Thyroid gland (tissue), 4 donors: ENCODE measurements at regions not wholly inside any gene's neighbourhood (a gene's known extent, or its start where the extent isn't known, plus 50 kb on each side); places are given as distances from the start of the nearest gene placed in this dataset.

ENCODE experiments used
- DNase-seq, 2 donors: peaks; one replicate each; pipeline ENCODE4 v3.0.0-alpha.2; 2019
- H3K27ac ChIP-seq, 3 donors: fragments of 200-600 bp; sonication (generic); 1 replicate in 2 of 3; 2 replicates in 1 of 3; pipeline ENCODE4 v1.5.1; 2016 to 2019; ENCODE audit warnings: mild to moderate bottlenecking in 1 of 3, moderate library complexity in 1 of 3
- H3K27me3 ChIP-seq: fragments of 200-600 bp; sonication (generic); one replicate; pipeline ENCODE4 v1.5.1; 2019
- H3K36me3 ChIP-seq, 2 donors: fragments of 200-600 bp; sonication (generic); one replicate each; pipeline ENCODE4 v1.5.1; 2016 to 2019
- H3K4me1 ChIP-seq, 2 donors: fragments of 200-600 bp; sonication (generic); one replicate each; pipeline ENCODE4 v1.5.1; 2017 to 2019
- H3K4me3 ChIP-seq, 3 donors: fragments of 200-600 bp; sonication (generic); replicated peaks in 1 of 3; 1 replicate in 2 of 3; 2 replicates in 1 of 3; pipeline ENCODE4 v1.5.1; 2016; ENCODE audit warnings: mild to moderate bottlenecking in 1 of 3
- H3K9me3 ChIP-seq: fragments of 200-600 bp; sonication (generic); one replicate; pipeline ENCODE4 v1.5.1; 2017
- POLR2A ChIP-seq, 2 donors: fragments of 450-650 bp; IDR thresholded peaks; one replicate each; pipeline ENCODE4 v1.6.1; 2017; ENCODE audit warnings: antibody characterized with exemption in 2 of 2, mild to moderate bottlenecking in 2 of 2, moderate library complexity in 1 of 2
- WGBS, 2 donors: methylation state at CpG; one replicate each; pipeline ENCODE4 v1.1.5; 2017; 5-methylcytosine and 5-hydroxymethylcytosine counted together
- intact Hi-C: fragments of 100-400 bp; cut with DNase I; formaldehyde crosslinking; loops from one replicate; pipeline ENCODE4 v1.15.1; 2023
- TF ChIP-seq, protein P1 (sequence below), 6 experiments: fragments of 200-600 bp in 3 of 6; fragments of 450-650 bp in 3 of 6; sonication (generic) in 3 of 6; IDR thresholded peaks; one replicate each; pipeline ENCODE4 v1.5.1; 2016 to 2019; ENCODE audit warnings: antibody characterized with exemption in 6 of 6, mild to moderate bottlenecking in 2 of 6, inconsistent platforms in 1 of 6, moderate library complexity in 1 of 6

DNA sequence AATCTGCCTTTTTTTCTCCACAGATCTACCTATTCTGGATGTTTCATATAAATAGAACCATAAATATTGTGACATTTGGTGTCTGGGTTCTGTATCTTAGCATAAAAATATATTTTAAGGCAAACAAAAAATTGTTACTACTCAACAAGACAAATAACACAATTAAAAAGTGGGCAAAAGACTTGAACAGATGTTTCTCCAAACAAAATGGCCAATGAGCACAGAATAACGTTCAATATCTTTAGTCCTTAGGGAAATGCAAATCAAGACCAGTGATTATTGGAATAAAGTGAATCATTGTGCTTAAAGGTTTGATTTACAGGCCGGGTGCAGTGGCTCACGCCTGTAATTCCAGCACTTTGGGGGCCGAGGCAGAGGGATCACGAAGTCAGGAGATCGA lies 1331.3 kb downstream of the AACS start:
- Histone ChIP-seq H3K4me3 (no peak overlapping the region), H3K9me3 (no peaks in the 10 kb centered on the region), H3K4me1 (no peaks in the 10 kb centered on the region), H3K27ac (no peak overlapping the region), H3K36me3 (no peaks in the 10 kb centered on the region), H3K27me3 (no peaks in the 10 kb centered on the region)
- DNase-seq = no peak
- intact Hi-C loops = no loop called here
- TF ChIP-seq, protein P1, sequence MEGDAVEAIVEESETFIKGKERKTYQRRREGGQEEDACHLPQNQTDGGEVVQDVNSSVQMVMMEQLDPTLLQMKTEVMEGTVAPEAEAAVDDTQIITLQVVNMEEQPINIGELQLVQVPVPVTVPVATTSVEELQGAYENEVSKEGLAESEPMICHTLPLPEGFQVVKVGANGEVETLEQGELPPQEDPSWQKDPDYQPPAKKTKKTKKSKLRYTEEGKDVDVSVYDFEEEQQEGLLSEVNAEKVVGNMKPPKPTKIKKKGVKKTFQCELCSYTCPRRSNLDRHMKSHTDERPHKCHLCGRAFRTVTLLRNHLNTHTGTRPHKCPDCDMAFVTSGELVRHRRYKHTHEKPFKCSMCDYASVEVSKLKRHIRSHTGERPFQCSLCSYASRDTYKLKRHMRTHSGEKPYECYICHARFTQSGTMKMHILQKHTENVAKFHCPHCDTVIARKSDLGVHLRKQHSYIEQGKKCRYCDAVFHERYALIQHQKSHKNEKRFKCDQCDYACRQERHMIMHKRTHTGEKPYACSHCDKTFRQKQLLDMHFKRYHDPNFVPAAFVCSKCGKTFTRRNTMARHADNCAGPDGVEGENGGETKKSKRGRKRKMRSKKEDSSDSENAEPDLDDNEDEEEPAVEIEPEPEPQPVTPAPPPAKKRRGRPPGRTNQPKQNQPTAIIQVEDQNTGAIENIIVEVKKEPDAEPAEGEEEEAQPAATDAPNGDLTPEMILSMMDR (IDR thresholded peaks at IDR 0.05) = no peak
- TF ChIP-seq POLR2A (IDR thresholded peaks at IDR 0.05) = no peak
- WGBS, 2 donors = 80 to 82% methylated on average over 6 of the region's 6 CpGs

- Histone ChIP-seq H3K4me3 (no peak overlapping the region), H3K27me3 (no peaks in the 10 kb centered on the region), H3K36me3 (no peaks in the 10 kb centered on the region), H3K27ac (no peak overlapping the region), H3K9me3 (no peaks in the 10 kb centered on the region), H3K4me1 (no peaks in the 10 kb centered on the region)
- 82% methylated on average over 7 of the region's 7 CpGs for WGBS, 2 donors
- no peak for DNase-seq
- intact Hi-C loops = no loop called here
- no peak for TF ChIP-seq POLR2A (IDR thresholded peaks at IDR 0.05)
- TF ChIP-seq, protein P1 (IDR thresholded peaks at IDR 0.05) = no peak
Measured at GRCh38 chr12:126397071-126397581, 1331.9 kb downstream of the AACS start.

DNA sequence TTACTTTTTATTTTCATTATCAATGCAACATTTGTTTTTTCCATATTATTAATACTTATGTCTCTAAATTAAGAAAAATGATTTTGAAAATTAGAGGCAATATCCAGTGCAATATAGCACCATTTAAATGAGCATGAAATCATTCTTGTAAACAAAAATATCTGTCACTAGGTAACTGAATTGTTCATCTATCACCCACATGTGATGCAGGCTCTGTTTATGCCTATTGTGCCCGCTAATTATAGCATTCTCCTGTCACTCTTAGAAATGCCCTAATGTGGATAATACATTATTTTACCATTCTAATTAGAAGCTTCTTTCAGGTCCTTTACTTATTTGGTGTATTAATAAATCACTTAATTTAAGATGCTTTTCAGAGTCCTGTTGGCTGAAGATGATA lies 1332.4 kb downstream of the AACS start:
- no peak for TF ChIP-seq POLR2A (IDR thresholded peaks at IDR 0.05)
- TF ChIP-seq, protein P1 (IDR thresholded peaks at IDR 0.05) = no peak
- Histone ChIP-seq H3K4me3 (no peak overlapping the region), H3K36me3 (no peaks in the 10 kb centered on the region), H3K9me3 (no peaks in the 10 kb centered on the region), H3K4me1 (no peaks in the 10 kb centered on the region), H3K27me3 (no peaks in the 10 kb centered on the region), H3K27ac (no peak overlapping the region)
- no peak for DNase-seq
- intact Hi-C loops = no loop called here
- 88 to 94% methylated on average over 1 of the region's 1 CpG for WGBS, 2 donors

GRCh38 chr12:126400831-126401230 lies 1335.6 kb downstream of the AACS start:
- Histone ChIP-seq H3K27ac (no peak overlapping the region), H3K4me3 (no peak overlapping the region), H3K27me3 (no peaks in the 10 kb centered on the region), H3K9me3 (no peaks in the 10 kb centered on the region), H3K36me3 (no peaks in the 10 kb centered on the region), H3K4me1 (no peaks in the 10 kb centered on the region)
- intact Hi-C loops = no loop called here
- TF ChIP-seq, protein P1 (IDR thresholded peaks at IDR 0.05) = no peak
- TF ChIP-seq POLR2A (IDR thresholded peaks at IDR 0.05) = no peak
- DNase-seq = no peak

DNA sequence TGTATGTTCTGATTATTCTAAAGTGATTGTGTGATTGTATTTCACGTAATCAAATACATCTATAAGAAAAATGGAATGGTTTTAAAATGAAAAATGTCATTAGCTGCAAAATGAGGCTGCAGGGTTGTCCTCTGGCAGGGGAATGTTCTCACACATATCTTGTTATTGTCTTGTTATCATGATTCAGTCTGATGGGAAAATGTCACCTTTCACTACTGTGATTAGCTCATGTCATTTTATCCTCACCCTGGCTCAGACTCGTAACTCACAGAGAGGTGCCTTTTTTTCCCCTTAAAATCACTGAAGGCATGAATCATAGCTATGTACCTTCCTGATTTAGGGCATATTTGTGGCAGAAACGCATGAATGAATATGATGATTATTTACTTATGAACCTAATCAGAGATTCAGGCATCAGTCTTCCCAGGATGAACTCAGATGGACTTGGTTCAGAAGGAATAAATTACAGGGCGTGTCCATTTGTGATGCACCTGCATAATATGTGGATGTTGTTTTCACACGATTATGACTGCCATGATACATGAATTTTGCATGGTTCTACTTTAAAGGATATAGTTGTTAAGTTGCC lies 1339.2 kb downstream of the AACS start:
- WGBS, 2 donors = 81 to 82% methylated on average over 5 of the region's 5 CpGs
- DNase-seq = no peak
- no peaks in the 10 kb centered on the region for H3K36me3 ChIP-seq
- intact Hi-C loops = no loop called here
- TF ChIP-seq, protein P1 (IDR thresholded peaks at IDR 0.05) = no peak
- TF ChIP-seq POLR2A (IDR thresholded peaks at IDR 0.05) = no peak
- H3K4me1 ChIP-seq = no peaks in the 10 kb centered on the region
- no peaks in the 10 kb centered on the region for H3K27me3 ChIP-seq
- no peak overlapping the region for H3K27ac ChIP-seq
- no peak overlapping the region for H3K4me3 ChIP-seq
- no peaks in the 10 kb centered on the region for H3K9me3 ChIP-seq
